Adrenal gland (tissue), 5 donors: ENCODE measurements at regions not wholly inside any gene's neighbourhood (a gene's known extent, or its start where the extent isn't known, plus 50 kb on each side); places are given as distances from the start of the nearest gene placed in this dataset.
"Not testable (repeated sequence)": the region's sequence is repeated elsewhere in the genome, so short reads cannot be mapped to it uniquely, and the experiment has no call there.

Source experiments
- POLR2A ChIP-seq, 2 donors: fragments of 450-650 bp; IDR thresholded peaks; one replicate each; pipeline ENCODE4 v1.6.1; 2017; ENCODE audit warnings: antibody characterized with exemption in 2 of 2, mild to moderate bottlenecking in 2 of 2, moderate library complexity in 1 of 2
- TF ChIP-seq, protein P1 (sequence below), 6 experiments: fragments of 450-650 bp in 4 of 6; fragments of 200-600 bp in 2 of 6; sonication (generic) in 1 of 6; IDR thresholded peaks; 1 replicate in 5 of 6; 2 replicates in 1 of 6; pipeline versions ENCODE4 v1.5.1 to v1.8.0; 2016 to 2021; ENCODE audit warnings: antibody characterized with exemption in 6 of 6, mild to moderate bottlenecking in 2 of 6, moderate library complexity in 1 of 6
- donor health status: DM: no; HTN: no; CAD: no.

- TF ChIP-seq, protein P1, sequence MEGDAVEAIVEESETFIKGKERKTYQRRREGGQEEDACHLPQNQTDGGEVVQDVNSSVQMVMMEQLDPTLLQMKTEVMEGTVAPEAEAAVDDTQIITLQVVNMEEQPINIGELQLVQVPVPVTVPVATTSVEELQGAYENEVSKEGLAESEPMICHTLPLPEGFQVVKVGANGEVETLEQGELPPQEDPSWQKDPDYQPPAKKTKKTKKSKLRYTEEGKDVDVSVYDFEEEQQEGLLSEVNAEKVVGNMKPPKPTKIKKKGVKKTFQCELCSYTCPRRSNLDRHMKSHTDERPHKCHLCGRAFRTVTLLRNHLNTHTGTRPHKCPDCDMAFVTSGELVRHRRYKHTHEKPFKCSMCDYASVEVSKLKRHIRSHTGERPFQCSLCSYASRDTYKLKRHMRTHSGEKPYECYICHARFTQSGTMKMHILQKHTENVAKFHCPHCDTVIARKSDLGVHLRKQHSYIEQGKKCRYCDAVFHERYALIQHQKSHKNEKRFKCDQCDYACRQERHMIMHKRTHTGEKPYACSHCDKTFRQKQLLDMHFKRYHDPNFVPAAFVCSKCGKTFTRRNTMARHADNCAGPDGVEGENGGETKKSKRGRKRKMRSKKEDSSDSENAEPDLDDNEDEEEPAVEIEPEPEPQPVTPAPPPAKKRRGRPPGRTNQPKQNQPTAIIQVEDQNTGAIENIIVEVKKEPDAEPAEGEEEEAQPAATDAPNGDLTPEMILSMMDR (IDR thresholded peaks at IDR 0.05) = not testable (repeated sequence)
- TF ChIP-seq POLR2A (IDR thresholded peaks at IDR 0.05) = not testable (repeated sequence)
Measured at GRCh38 chr4:158120645-158121151, 52.1 kb downstream of the GASK1B start.
